ENCODE measurements at regions not wholly inside any gene's neighbourhood (a gene's known extent, or its start where the extent isn't known, plus 50 kb on each side); places are given as distances from the start of the nearest gene placed in this dataset.
"Not testable (repeated sequence)": the region's sequence is repeated elsewhere in the genome, so short reads cannot be mapped to it uniquely, and the experiment has no call there.

DNA sequence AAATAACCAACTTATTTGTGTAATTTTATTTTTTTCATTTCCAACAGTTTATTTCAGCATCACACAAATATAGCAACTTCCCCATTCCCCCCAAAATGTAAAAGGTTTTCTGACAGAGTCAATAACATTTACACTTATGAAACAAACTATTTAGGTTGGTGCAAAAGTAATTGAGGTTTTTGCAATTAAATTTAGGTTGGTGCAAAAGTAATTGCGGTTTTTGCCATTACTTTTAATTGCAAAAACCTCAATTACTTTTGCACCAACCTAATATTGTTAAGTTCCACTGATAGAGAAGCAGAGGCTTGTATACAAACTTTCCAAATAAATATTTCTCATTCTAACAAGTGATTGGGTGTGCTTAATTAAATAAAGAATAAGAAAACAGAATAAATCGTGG, 270.9 kb upstream of the DUSP10 start:
- in situ Hi-C loops (cut with HindIII; ENCODE audit: low pct_unique_long_range_greater_than_20kb, low sequenced_read_pairs): no loop called here
- DNase-seq (ENCODE audit: low read depth): no peak

DNA sequence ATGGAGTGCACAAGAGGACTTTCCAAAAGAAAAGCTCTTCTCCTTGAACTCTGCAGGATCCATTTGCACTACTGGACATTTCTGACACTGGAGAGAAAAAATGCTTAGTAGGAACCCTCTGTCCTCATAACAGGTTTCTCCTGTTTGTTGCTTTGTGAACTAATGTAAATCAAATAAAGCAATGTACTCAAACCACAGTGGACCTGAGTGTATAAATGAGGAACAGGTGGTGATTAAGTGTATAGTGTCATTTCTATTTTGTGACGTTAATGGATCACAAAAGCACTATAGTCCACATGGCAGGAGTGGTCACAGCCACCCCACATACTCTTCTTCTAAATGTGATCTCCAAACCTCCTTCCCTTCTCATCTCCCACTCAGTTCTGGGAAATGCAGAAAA, 268.4 kb upstream of the DUSP10 start:
- in situ Hi-C loops (cut with HindIII; ENCODE audit: low pct_unique_long_range_greater_than_20kb, low sequenced_read_pairs): no loop called here
- no peak for DNase-seq (ENCODE audit: low read depth)

DNA sequence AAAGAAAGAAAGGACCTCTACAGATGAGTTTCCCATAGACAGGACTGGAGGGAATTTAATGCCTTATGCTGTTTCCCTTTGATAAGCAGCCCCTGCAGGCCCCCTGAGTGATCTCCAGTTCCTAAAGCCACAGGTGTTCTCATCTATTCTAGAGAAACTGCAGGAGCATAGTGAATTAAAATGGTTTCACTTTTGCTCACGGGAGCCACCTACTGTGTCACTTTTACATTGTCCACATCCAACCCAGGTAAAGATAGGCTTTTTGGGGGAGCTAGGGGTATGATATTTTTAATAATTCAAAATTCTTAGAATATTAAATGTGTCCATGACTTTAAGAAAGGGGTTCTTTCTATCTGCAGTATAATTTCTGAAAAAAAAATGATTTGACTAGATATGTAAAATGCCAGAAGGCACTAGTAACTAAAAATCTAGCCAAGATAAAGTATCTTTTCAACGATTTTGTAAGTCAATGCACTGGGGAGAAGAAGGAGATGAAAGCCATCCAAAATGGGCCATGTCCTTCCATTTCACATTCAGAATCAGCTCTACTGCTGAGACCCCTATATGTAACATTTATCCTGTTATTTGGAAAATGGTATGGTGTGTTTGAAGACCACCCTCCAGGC, 267.3 kb upstream of the DUSP10 start:
- in situ Hi-C loops (cut with HindIII; ENCODE audit: low pct_unique_long_range_greater_than_20kb, low sequenced_read_pairs): no loop called here
- DNase-seq (ENCODE audit: low read depth): no peak

DNA sequence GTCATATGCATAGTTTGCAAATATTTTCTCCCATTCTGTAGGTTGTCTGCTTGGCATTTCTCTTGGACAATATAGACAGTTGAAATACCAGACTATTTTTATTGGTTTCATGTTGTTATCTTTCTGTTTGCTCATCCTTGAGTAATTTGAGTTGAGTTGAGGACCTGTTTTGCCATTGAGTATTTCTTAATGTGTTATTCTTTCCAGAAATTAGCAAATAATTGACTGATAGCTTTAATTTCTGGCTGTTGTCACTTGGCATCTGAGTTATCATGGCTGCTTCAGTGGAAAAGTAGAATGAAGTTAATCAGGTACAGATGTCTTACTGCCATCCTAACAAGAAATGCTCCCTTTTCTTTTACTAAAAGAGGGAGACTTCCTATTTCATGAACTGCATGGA, 264.8 kb upstream of the DUSP10 start:
- DNase-seq (ENCODE audit: low read depth): no peak
- in situ Hi-C loops (cut with HindIII; ENCODE audit: low pct_unique_long_range_greater_than_20kb, low sequenced_read_pairs): no loop called here

DNA sequence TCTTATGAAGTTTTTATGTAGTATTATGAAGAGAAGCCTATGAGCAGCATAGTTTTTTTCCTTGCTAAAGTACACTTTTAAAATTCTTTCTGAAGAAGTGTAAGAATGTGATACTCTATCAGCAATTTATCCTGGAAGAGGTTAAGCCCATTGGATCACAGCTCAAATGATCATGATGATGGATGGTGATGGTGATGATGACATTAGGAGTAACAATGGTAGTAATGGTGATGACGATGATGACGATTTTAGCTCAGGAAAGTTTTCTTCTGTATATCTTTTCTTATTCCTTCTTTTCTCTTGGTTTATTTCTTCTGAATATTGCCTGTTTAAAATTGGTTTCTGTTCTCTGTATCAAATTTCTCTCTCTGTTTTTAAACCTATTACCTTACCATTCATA, 262.9 kb upstream of the DUSP10 start:
- in situ Hi-C loops (cut with HindIII; ENCODE audit: low pct_unique_long_range_greater_than_20kb, low sequenced_read_pairs): no loop called here
- no peak for DNase-seq (ENCODE audit: low read depth)

DNA sequence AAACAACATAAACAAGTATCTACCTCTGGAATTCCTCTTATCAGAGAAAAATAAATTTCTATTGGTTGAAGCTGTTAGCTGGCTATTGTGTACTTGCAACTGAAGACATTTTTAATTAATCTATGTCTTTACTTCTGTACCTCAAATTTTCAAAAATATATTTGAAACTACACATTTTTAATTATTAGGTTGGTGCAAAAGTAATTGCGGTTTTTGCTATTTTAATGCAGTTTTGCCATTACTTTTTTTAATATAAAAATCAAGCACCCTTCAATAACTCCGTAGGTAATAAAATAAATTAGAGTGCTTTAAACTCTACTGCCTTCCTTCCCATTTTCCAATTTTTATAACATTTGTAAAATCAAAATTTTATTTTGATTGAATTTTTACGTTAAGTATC, 262.1 kb upstream of the DUSP10 start:
- in situ Hi-C loops (cut with HindIII; ENCODE audit: low pct_unique_long_range_greater_than_20kb, low sequenced_read_pairs): no loop called here
- DNase-seq (ENCODE audit: low read depth): no peak

DNA sequence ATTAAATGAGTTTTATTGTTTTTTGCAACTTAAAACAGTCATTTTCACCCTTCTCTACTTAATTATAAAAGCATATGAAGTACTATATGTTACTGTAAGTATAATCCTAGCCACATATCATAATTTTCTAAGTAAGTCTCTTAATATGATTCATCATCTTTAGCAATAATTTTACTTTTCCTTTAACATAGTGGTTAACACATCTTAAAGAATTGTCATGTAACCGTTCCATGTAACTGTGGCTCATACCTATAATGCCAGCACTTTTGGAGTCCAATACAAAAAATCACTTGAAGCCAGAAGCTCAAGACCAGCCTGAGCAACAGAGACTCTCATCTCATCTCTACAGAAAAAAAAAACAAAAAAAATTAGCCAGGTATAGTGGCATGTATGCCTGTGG, 260.6 kb upstream of the DUSP10 start:
- in situ Hi-C loops (cut with HindIII; ENCODE audit: low pct_unique_long_range_greater_than_20kb, low sequenced_read_pairs): no loop called here
- DNase-seq (ENCODE audit: low read depth): no peak

DNA sequence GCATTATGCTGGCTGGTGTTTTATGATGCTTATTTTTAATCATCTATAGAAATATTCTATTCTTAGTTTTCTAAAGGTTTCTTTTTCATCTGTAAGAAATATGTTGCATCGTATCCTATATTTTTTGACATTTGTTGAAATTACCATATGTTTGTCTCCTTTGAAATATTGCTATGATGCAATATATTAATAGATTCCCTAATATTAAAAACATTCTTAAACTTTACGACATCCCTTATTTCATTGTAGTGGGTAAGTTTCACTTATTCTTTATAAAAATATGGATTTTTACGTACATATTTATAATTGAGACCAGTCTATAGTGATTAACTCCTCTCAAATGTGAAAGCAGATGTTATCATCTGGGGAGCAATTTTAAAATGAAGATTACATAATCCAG, 258.2 kb upstream of the DUSP10 start:
- in situ Hi-C loops (cut with HindIII; ENCODE audit: low pct_unique_long_range_greater_than_20kb, low sequenced_read_pairs): no loop called here

DNA sequence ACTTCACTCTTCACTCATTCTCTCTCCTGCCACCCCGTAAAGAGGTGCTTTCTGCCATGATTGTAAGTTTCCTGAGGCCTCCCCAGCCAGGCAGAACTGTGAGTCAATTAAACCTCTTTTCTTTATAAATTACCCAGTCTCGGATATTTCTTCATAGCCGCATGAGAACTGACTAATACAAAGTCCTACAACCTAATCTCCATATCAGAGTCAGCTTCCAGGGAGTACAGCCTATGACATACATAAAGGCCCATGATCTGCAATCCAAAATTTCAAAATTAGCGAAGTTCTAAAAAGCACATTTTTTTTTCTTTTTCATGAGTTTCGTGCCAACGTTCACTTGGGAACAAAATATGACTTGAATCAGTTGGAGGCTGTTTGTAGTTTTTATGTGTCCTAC, 256.9 kb upstream of the DUSP10 start:
- DNase-seq (ENCODE audit: low read depth): no peak
- in situ Hi-C loops (cut with HindIII; ENCODE audit: low pct_unique_long_range_greater_than_20kb, low sequenced_read_pairs): no loop called here

More for the DNA sequence above, 258.2 kb upstream of the DUSP10 start:
- no peak for DNase-seq (ENCODE audit: low read depth)

DNA sequence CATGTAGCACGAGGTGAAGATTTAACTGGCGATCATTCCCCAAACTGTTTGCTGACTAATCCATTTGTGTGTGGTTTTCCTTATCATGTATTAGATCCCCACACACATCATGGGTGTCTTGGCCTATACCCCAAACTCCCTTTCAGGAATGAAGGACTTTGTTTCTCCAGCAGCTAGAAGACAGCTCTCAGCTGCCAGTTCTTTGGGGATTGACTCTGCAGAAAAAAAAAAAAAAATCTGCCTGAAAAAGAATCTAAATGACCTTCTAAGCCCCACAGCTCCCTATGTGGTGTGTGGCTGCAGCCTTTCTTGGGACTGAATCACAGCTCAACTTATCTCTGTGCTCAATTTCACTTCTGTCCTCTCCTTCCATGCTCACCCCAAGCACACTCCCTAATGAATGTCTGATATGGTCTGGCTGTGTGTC, 256.3 kb upstream of the DUSP10 start:
- in situ Hi-C loops (cut with HindIII; ENCODE audit: low pct_unique_long_range_greater_than_20kb, low sequenced_read_pairs): no loop called here
- no peak for DNase-seq (ENCODE audit: low read depth)

DNA sequence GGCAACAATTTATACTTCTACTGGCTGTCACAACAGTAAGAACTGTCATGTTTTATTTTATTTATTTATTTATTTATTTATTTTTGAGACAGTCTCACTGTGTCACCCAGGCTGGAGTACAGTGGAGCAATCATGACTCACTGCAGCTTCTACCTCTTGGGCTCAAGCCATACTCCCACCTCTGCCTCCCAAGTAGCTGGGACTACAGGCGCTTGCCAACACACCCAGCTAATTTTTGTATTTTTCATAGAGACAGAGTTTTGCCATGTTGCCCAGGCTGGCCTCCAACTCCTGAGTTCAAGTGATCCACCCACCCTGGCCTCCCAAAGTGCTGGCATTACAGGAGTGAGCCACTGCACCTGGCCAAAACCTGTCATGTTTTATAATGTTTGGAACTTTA, 255.1 kb upstream of the DUSP10 start:
- in situ Hi-C loops (cut with HindIII; ENCODE audit: low pct_unique_long_range_greater_than_20kb, low sequenced_read_pairs); DNase-seq (ENCODE audit: low read depth): not testable (repeated sequence)

DNA sequence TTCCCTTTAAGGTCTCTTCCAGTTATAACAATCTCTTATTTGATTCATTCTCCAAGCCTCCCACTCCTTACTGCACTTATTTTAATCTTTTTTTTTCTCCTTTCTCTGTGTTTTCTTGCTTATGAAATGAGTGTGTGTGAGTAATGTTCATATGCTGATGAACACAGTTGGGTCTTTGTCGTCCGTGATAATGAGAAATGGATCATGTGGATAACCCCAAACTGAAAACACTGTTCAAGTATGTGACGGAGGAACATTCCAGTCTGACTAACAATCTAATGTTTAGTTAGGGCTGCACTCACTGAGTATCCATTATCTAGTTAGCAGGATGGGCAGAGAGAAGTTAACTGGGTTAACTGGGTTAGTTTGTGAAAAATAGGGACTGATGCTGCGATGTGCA, 253.1 kb upstream of the DUSP10 start:
- DNase-seq (ENCODE audit: low read depth): no peak
- in situ Hi-C loops (cut with HindIII; ENCODE audit: low pct_unique_long_range_greater_than_20kb, low sequenced_read_pairs): no loop called here

DNA sequence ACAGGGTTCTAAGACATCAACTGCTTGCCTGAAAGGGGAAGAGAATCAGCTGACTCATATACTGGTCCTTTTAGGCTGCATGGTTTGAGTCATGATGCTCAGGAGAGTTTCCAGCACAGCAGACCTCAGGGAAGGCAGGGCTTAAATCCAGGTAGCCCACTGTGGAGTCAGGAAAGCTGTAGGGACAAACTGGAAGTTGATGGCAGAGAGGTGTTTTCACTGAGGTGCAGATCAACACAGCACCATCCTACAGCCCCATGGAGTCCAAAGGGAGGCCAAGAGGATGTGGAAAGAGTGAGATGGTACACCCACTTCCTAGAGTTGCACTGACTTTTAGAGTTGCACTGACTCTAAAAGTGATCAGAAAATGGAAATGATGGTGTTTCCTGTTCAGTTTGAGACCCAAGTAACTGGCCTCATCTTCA, 252.4 kb upstream of the DUSP10 start:
- DNase-seq (ENCODE audit: low read depth): no peak
- in situ Hi-C loops (cut with HindIII; ENCODE audit: low pct_unique_long_range_greater_than_20kb, low sequenced_read_pairs): no loop called here

DNA sequence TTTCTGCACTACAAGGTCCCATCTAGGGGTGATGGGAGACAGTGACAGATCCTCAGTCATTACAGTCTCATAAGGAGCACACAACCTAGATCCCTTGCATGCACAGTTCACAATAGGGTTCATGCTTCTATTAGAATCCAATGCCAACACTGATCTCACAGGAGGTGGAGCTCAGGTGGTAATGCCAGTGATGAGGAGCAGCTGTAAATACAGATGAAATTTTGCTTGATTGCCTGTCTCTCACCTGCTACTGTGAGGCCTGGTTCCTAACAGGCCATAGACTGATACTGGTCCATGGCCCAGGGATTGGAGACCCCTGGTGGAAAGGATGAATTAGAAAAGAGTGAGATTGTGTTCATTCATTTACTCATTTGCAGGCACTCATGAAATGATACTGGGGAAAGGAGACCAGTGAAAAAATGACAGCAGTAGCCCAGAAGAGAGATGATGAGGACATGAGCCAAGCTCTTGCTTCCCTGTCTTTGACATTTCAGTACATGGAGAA, 251.6 kb upstream of the DUSP10 start:
- no peak for DNase-seq (ENCODE audit: low read depth)
- in situ Hi-C loops (cut with HindIII; ENCODE audit: low pct_unique_long_range_greater_than_20kb, low sequenced_read_pairs): no loop called here

DNA sequence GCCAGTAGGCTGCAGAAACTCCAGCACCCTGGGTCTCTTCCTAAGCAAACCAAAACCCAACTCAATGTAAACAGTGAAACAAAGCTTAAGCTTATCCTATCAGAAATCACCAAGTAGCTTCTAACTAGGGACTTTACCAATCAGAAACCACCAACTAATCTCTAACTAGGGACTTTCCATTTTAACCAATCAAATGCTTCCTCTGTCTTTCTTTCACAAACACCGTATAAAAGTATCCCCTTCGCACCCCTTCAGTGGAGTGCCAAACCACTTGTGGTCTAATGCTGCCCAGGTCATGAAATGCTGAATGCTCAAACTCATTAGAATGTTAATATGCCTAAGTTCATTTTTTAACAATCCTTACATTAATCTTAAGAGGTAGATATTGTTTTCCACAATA, 250.5 kb upstream of the DUSP10 start:
- in situ Hi-C loops (cut with HindIII; ENCODE audit: low pct_unique_long_range_greater_than_20kb, low sequenced_read_pairs): no loop called here
- no peak for DNase-seq (ENCODE audit: low read depth)

DNA sequence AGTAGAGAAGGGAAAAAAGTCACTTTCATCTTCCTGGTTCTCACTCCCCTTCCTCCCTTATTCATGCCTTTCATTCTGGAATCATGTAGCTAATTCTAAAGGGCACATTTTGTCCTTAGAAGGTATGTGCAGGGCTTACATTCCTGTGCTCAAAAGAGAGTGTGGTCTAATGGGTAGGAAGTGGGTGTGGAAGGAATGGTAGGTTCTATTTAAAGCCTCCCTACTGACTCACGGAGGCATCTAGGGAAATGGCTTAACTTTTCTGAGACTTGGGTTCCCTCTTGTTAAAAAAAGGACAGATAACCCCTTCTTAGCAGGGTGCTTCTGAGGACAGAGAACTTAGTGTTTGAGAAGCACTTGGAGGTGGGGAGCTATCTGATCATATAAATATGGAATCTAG, 249.3 kb upstream of the DUSP10 start:
- in situ Hi-C loops (cut with HindIII; ENCODE audit: low pct_unique_long_range_greater_than_20kb, low sequenced_read_pairs): no loop called here
- no peak for DNase-seq (ENCODE audit: low read depth)

DNA sequence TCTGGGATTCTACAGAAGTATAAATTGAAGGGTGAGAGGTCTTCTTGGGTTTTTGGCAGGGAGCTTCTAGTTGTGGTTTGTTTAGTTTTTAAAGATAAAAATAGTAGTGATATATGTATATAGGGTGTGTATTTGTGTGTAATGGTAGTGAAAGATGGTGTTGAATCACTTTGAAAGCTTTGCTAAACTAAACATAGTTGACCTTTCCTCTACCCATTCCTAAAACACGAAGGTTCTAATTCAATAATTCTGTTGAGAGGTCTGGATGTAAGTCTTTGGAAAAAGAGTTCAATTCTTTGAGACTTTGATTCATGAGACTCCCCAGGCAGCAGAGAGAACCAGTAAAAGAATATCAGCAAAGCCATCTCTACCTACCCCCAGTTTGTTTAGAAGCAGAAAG, 247.9 kb upstream of the DUSP10 start:
- in situ Hi-C loops (cut with HindIII; ENCODE audit: low pct_unique_long_range_greater_than_20kb, low sequenced_read_pairs): no loop called here

DNA sequence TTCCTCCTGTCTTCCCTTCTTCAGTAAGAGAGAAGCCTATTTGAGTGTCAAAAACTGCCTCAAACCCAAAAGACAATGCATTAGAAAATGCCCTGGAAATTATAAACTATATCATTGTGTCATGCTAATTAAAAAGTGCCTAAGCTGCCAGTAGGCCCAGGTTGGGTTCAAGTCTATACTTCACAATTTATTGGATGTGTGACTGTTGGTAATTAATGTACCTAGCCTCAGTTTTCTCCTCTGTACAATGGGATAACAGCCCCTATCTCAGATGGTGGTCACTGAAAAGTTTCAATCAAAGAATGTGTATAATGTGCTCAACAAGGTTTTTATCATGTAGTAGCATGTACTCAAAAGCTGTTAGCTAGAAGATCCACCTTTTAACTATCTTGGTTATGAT, 246.9 kb upstream of the DUSP10 start:
- DNase-seq (ENCODE audit: low read depth): no peak
- in situ Hi-C loops (cut with HindIII; ENCODE audit: low pct_unique_long_range_greater_than_20kb, low sequenced_read_pairs): no loop called here

More for the DNA sequence above, 247.9 kb upstream of the DUSP10 start:
- DNase-seq (ENCODE audit: low read depth): no peak

DNA sequence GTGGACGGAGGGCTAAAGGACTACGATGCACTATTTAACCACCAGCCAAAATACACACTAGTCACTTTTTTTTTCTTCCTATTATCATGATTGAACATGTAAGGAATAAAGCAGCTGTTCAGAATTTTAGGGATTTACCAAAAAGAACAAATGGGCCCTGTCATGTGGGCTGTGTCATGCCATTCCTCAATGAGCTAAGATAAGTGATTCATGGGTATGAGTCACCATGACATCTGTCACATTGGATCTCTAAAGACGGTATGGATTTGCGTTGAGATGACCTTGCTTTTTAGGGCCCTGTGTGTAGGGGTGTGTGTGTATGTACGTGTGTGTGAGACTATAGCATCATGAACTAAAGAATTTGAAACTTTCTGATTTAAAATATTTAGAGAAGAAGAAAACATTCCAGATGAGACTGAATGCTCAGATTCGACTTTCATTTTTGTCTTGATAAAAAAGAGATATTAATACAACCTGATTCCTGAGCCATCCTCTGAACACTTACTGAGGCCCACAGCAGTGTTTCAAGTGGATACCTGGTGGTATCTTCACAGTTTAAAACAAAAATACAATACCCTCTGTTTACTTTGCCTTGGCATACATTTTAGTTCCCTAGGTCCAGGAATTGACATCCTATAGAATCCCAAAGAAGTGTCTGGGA, 246.1 kb upstream of the DUSP10 start:
- in situ Hi-C loops (cut with HindIII; ENCODE audit: low pct_unique_long_range_greater_than_20kb, low sequenced_read_pairs): no loop called here
- peak; percentile 34 for DNase-seq (ENCODE audit: low read depth)

DNA sequence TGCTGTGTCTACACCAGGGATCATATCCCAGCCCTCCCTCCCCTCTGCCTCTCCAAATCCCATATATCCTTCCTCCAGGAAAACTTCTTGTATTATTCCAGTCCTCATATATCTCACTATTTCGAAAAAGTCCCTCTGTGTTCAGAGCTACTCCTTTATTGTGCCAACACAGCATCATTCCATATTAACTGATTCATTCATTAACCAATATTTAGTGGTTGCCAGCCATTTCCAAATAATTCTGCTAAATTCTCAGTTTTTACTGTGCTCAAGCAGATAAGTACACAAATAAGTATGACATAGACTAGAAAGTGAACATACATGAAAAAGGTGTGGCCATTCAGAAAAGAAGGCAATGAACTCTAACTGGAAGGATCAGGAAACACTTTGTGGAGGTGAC, 241.6 kb upstream of the DUSP10 start:
- DNase-seq (ENCODE audit: low read depth): no peak
- in situ Hi-C loops (cut with HindIII; ENCODE audit: low pct_unique_long_range_greater_than_20kb, low sequenced_read_pairs): no loop called here
